ENCODE measurements at regions not wholly inside any gene's neighbourhood (a gene's known extent, or its start where the extent isn't known, plus 50 kb on each side); places are given as distances from the start of the nearest gene placed in this dataset.

- Histone ChIP-seq H3K4me2 (ENCODE audit: low read depth, low read length) (no peak overlapping the region), H3K27ac (ENCODE audit: low read length) (no peak overlapping the region), H2AFZ (ENCODE audit: low read length) (no peak overlapping the region), H3K36me3 (replicated peaks; ENCODE audit: insufficient read depth, low read length) (no peaks in the 10 kb centered on the region), H3K4me1 (ENCODE audit: low read length) (no peaks in the 10 kb centered on the region), H3K4me3 (ENCODE audit: low read length) (no peak overlapping the region), H3K79me2 (ENCODE audit: low read length) (no peaks in the 10 kb centered on the region), H3K27me3 (replicated peaks; ENCODE audit: insufficient read depth, low read length) (no peaks in the 10 kb centered on the region), H3F3A (ENCODE audit: insufficient read depth, low read length) (no peaks in the 10 kb centered on the region), H4K20me1 (ENCODE audit: insufficient read depth, low read length) (no peaks in the 10 kb centered on the region), H3K9me3 (replicated peaks; ENCODE audit: insufficient read depth, low read length) (no peaks in the 10 kb centered on the region), H3K9ac (ENCODE audit: low read length) (no peak overlapping the region), H3K9me2 (replicated peaks; ENCODE audit: insufficient read depth, low read length) (no peaks in the 10 kb centered on the region)
- no peak for DNase-seq
- TF ChIP-seq EZH2phosphoT487 (IDR thresholded peaks at IDR 0.05; ENCODE audit: low read length) (no peak), EZH2 (optimal IDR thresholded peaks at IDR 0.05; ENCODE audit: low read depth, low read length) (no peak)
- TF ChIP-seq, protein P1, sequence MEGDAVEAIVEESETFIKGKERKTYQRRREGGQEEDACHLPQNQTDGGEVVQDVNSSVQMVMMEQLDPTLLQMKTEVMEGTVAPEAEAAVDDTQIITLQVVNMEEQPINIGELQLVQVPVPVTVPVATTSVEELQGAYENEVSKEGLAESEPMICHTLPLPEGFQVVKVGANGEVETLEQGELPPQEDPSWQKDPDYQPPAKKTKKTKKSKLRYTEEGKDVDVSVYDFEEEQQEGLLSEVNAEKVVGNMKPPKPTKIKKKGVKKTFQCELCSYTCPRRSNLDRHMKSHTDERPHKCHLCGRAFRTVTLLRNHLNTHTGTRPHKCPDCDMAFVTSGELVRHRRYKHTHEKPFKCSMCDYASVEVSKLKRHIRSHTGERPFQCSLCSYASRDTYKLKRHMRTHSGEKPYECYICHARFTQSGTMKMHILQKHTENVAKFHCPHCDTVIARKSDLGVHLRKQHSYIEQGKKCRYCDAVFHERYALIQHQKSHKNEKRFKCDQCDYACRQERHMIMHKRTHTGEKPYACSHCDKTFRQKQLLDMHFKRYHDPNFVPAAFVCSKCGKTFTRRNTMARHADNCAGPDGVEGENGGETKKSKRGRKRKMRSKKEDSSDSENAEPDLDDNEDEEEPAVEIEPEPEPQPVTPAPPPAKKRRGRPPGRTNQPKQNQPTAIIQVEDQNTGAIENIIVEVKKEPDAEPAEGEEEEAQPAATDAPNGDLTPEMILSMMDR (IDR thresholded peaks at IDR 0.05; ENCODE audit: low read length), result no peak
Observed at GRCh38 chr3:177902876-177903275, 633.4 kb upstream of the KCNMB2 start.

DNA sequence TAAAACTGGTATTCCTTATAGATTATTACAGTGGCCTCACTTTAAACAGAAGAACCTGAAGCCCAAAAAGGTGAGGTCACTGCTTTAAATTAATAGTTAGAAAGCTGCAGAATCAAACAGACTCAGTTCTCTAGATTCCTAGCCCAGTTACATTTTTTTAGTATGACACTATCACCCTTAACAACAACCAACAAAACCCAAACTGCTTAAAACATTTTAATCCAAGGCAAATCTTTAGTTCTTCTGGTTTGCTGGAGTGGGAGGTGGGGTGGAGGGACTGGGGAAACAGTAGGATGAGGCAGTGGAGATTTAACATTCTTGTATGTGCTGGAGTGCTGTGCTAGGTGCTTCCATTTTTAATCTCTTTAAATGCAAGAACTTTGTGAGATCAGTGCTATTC lies 631.6 kb upstream of the KCNMB2 start:
- Histone ChIP-seq H3K27ac (ENCODE audit: low read length) (no peak overlapping the region), H3K9me2 (replicated peaks; ENCODE audit: insufficient read depth, low read length) (no peaks in the 10 kb centered on the region), H2AFZ (ENCODE audit: low read length) (no peak overlapping the region), H4K20me1 (ENCODE audit: insufficient read depth, low read length) (no peaks in the 10 kb centered on the region), H3K4me2 (ENCODE audit: low read depth, low read length) (no peak overlapping the region), H3K9ac (ENCODE audit: low read length) (no peak overlapping the region), H3F3A (ENCODE audit: insufficient read depth, low read length) (no peaks in the 10 kb centered on the region), H3K9me3 (replicated peaks; ENCODE audit: insufficient read depth, low read length) (no peaks in the 10 kb centered on the region), H3K4me1 (ENCODE audit: low read length) (no peaks in the 10 kb centered on the region), H3K79me2 (ENCODE audit: low read length) (no peaks in the 10 kb centered on the region), H3K27me3 (replicated peaks; ENCODE audit: insufficient read depth, low read length) (no peaks in the 10 kb centered on the region), H3K4me3 (ENCODE audit: low read length) (no peak overlapping the region), H3K36me3 (replicated peaks; ENCODE audit: insufficient read depth, low read length) (no peaks in the 10 kb centered on the region)
- no peak for DNase-seq
- TF ChIP-seq EZH2 (optimal IDR thresholded peaks at IDR 0.05; ENCODE audit: low read depth, low read length) (no peak), EZH2phosphoT487 (IDR thresholded peaks at IDR 0.05; ENCODE audit: low read length) (no peak)
- TF ChIP-seq, protein P1 (IDR thresholded peaks at IDR 0.05; ENCODE audit: low read length), result no peak

DNA sequence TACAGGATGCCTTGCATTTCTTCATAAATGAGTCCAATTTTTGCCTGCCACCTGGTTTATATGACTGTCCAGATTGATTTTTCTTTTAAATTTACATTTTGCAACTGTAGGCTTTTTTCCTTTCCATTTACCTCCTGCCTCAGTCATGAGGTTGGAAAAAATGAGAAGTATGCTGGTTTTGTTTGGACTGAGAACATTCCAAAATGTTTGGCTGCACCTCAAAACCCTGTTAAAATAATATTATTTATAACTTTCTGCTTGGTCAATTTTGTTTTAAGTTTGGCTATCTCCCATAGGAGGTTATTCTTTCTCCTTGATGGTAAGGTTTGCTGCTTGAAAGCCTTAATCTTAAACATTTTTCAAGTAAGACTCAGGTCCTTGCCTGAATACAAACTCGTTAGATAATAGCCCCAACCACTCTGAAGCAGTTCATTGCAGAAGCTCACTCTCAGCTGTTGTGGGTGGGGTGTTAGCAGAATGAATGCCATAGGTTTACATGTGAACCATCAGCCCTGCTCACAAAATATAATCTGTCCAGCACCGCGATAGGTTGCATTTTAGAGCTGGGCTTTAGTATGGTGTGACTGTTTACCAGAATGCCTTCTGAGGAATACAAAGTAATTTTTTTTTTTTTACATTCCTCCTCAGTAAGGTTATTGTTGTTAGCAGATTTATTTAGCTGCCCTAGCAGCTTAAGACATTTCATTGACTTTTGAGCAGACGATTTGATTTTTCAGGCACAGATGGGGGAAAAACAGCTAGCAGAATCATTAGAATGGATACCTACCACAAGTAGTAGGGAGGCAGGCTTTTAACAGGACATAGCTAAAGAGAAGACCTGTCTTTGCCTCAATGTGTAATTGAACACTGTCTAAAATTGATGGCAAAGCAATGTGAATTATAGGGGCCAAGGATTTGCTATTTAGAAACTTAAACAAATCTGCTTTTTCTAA lies 630.8 kb upstream of the KCNMB2 start:
- Histone ChIP-seq H3K9me2 (replicated peaks; ENCODE audit: insufficient read depth, low read length) (no peaks in the 10 kb centered on the region), H3K27ac (ENCODE audit: low read length) (no peak overlapping the region)

More for the DNA sequence above, 630.8 kb upstream of the KCNMB2 start:
- no peak for DNase-seq
- no peaks in the 10 kb centered on the region for H3K36me3 ChIP-seq (replicated peaks; ENCODE audit: insufficient read depth, low read length)
- H4K20me1 ChIP-seq (ENCODE audit: insufficient read depth, low read length), result no peaks in the 10 kb centered on the region
- H3F3A ChIP-seq (ENCODE audit: insufficient read depth, low read length), result no peaks in the 10 kb centered on the region
- no peak overlapping the region for H3K4me2 ChIP-seq (ENCODE audit: low read depth, low read length)
- no peaks in the 10 kb centered on the region for H3K4me1 ChIP-seq (ENCODE audit: low read length)
- TF ChIP-seq EZH2 (optimal IDR thresholded peaks at IDR 0.05; ENCODE audit: low read depth, low read length) (no peak), EZH2phosphoT487 (IDR thresholded peaks at IDR 0.05; ENCODE audit: low read length) (no peak)
- TF ChIP-seq, protein P1 (IDR thresholded peaks at IDR 0.05; ENCODE audit: low read length), result no peak
- H3K27me3 ChIP-seq (replicated peaks; ENCODE audit: insufficient read depth, low read length), result no peaks in the 10 kb centered on the region
- no peak overlapping the region for H3K9ac ChIP-seq (ENCODE audit: low read length)
- no peak overlapping the region for H3K4me3 ChIP-seq (ENCODE audit: low read length)
- no peaks in the 10 kb centered on the region for H3K79me2 ChIP-seq (ENCODE audit: low read length)
- no peaks in the 10 kb centered on the region for H3K9me3 ChIP-seq (replicated peaks; ENCODE audit: insufficient read depth, low read length)
- H2AFZ ChIP-seq (ENCODE audit: low read length), result no peak overlapping the region

All from MM.1S (cell line).